Right atrium auricular region (tissue), 2 donors: ENCODE measurements at regions not wholly inside any gene's neighbourhood (a gene's known extent, or its start where the extent isn't known, plus 50 kb on each side); places are given as distances from the start of the nearest gene placed in this dataset.
"Not testable (repeated sequence)": the region's sequence is repeated elsewhere in the genome, so short reads cannot be mapped to it uniquely, and the experiment has no call there.

Experiments used
- DNase-seq: peaks from one replicate; pipeline ENCODE4 v3.0.0-alpha.2; 2019; ENCODE audit warnings: low spot score
- H3K27ac ChIP-seq, 2 donors: fragments of 200-600 bp; sonication (generic); 1 replicate in 1 of 2; 2 replicates in 1 of 2; pipeline ENCODE4 v1.5.1; 2016 to 2019
- H3K27me3 ChIP-seq, 2 donors: fragments of 200-600 bp; sonication (generic); one replicate each; pipeline versions ENCODE4 v1.5.1 to v1.6.0; 2017 to 2019
- H3K36me3 ChIP-seq: fragments of 200-600 bp; sonication (generic); one replicate; pipeline ENCODE4 v1.5.1; 2016
- H3K4me1 ChIP-seq, 2 donors: fragments of 200-600 bp; sonication (generic); one replicate each; pipeline versions ENCODE4 v1.5.1 to v1.6.0; 2017 to 2019
- H3K4me3 ChIP-seq, 2 donors: fragments of 200-600 bp; sonication (generic); 1 replicate in 1 of 2; 2 replicates in 1 of 2; pipeline ENCODE4 v1.5.1; 2017 to 2019; ENCODE audit warnings: mild to moderate bottlenecking in 1 of 2, moderate library complexity in 1 of 2
- H3K9me3 ChIP-seq, 2 donors: fragments of 200-600 bp; sonication (generic); one replicate each; pipeline ENCODE4 v1.5.1; 2019

DNA sequence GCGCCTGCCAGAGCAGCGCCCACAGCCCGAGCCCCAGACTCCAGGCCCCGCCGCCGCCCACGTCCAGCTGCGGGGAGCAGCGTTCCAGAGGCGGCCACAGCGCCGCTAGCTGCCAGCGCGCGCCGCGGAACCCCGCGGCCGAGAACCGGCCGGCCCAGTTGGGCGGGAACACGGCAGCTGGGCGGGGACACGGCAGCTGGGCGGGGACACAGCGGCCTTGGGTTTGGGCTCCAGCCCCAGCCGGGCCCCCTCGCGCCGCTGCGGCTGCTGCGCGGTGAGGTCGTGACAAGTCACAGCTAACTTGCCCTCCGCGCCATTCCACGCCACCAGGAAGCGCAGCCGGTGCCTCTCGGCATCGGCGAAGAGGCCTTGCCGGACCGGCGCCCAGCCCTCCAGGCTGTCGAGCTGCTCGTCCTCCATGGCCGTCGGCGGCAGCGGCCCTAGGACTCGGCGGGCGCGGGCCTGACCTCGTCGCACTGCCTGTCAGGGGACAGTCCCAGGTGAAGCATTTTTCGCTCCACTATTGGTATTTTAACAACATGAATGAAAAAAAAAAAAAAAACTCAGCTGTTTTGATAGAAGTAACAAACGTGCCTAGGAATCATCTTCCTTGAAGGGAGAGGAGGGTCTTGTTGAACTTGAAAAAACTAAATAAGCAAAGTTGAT lies 56.6 kb upstream of the GOLGA8N start:
- DNase-seq: peak; percentile 59
- H3K36me3 ChIP-seq, H3K9me3 ChIP-seq, H3K27me3 ChIP-seq, H3K4me1 ChIP-seq: not testable (repeated sequence)
- Histone ChIP-seq H3K27ac (peak overlapping the region; percentile 83 to 84), H3K4me3 (peak overlapping the region; percentile 58 to 68)

DNA sequence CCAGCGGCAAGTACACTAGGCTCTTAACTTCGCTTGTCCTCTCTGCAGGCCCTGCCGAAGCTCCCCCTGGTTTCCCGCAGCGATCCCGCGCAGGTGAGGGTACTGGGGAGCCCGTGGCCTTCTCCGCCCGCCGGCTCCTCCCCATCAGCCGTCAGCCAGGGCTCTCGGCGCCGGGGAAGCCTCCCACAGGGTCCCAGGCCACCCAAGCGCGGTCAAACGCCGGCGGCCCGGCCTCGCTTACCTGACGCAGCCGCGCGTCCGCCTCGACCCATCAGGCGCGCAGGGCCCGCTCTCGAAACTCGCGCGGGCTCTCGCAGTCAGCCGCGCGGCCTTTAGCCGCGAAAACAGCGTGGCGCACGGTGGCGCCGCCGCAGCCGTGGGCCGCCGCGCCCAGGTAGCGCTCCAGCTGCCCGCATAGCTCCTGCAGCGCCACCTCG lies 57.2 kb upstream of the GOLGA8N start:
- H3K4me3 ChIP-seq: not testable (repeated sequence)

DNA sequence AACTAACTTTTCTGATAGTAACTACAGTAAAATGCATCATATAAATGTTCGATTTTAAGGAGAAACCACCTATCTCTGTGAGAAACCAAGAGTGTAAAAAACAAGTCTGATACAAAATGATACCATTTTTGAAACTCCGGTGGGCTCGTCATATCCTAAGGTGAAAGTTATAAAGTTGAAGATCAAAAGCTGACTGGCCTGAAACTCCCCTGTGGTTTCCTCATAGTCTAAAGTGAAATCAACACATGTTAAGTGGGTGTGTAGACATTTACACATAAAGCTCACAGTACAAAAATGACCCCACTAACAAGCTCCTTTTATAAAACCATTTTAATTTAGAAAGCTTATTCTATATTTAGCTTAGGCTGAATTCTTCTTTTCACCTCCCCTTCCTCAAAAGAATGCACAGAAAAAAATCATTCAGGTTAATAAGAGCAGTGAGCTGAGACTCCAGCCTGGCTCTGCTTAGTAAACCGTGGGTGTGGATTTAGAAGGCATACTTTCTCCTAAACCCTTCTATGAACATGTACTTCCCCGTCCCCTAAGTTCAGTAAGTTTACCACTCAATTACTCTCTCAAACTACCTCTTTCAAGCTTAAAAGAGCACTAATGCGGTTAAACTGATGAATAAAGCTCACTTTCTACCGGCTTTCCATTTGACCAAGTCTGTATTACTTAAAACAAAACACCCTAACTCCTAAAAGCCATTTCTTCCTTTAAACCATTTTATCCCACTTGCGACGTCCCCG lies 57.9 kb upstream of the GOLGA8N start:
- H3K4me3 ChIP-seq, H3K9me3 ChIP-seq, H3K27me3 ChIP-seq, H3K27ac ChIP-seq, DNase-seq, H3K36me3 ChIP-seq, H3K4me1 ChIP-seq: not testable (repeated sequence)

More for the DNA sequence above, 57.2 kb upstream of the GOLGA8N start:
- H3K9me3 ChIP-seq, H3K4me1 ChIP-seq, DNase-seq, H3K27ac ChIP-seq, H3K36me3 ChIP-seq, H3K27me3 ChIP-seq: not testable (repeated sequence)

DNA sequence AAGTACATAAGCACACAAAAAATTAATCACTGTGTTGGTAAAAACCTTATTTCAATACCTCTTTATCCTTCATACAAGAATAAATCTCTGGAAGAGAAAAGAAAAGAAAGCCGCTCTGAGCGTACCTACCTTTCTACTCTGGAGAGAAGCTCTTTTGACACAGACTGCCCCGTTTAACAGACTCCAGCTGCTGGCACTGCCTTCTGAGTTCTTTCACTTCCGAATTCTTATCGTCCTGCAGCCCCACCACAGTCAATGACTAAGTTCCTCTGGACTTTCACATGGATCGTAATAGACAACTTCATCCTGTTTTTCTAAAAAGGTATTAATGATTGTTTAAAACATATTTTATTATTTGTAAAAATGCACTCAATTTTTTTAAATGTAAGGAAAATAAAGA lies 67.5 kb upstream of the GOLGA8O start:
- H3K27ac ChIP-seq, DNase-seq, H3K9me3 ChIP-seq, H3K27me3 ChIP-seq, H3K4me3 ChIP-seq, H3K4me1 ChIP-seq, H3K36me3 ChIP-seq: not testable (repeated sequence)

DNA sequence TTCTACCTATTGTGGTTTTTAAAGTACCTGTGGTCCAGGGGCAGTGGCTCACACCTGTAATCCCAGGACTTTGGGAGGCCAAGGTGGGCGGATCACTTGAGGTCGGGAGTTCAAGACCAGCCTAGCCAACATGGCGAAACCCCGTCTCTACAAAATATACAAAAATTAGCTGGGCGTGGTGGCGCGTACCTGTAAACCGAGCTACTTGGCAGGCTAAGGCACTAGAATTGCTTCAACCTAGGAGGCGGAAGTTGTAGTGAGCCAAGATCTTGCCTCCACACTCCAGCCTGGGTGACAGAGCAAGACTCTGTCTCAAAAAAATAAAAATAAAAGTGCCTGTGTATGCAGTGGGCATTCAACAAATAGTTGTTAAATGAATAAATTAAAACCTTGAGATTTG lies 67.0 kb upstream of the GOLGA8O start:
- H3K4me3 ChIP-seq, DNase-seq, H3K9me3 ChIP-seq, H3K27me3 ChIP-seq, H3K27ac ChIP-seq, H3K36me3 ChIP-seq, H3K4me1 ChIP-seq: not testable (repeated sequence)

DNA sequence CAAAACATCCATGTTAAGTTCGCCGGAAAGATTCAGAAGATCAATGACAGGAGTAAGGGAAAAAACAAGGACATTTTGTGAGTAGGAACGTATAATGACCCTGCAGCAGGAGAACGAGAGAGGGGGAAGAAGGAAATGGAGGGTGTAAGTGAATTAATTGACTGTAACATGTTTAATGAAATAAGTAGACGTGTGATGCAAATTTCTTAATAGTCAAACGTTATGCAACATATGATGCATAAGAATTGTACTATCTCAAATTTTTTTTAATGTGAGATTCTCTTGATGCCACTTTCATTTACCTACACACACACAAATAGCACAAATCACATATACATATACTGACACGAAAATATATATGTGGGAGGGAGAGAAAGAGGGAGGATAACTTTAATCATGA lies 63.5 kb upstream of the GOLGA8O start:
- not testable (repeated sequence) for H3K9me3 ChIP-seq, H3K27ac ChIP-seq, H3K36me3 ChIP-seq, H3K4me1 ChIP-seq, H3K4me3 ChIP-seq, H3K27me3 ChIP-seq, DNase-seq

DNA sequence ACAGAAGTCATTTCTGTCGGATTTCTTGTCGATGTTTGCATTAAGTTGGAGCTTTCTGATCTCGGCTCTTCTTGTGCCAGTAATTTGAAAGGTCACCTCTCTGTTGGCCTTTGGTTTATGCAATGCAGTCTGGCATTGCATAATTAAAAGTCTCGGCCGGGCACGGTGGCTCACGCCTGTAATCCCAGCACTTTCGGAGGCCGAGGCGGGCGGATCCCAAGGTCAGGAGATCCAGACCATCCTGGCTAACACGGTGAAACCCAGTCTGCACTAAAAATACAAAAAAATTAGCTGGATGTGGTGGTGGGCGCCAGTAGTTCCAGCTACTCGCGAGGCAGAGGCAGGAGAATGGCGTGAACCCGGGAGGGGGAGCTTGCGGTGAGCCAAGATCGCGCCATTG lies 62.6 kb upstream of the GOLGA8O start:
- not testable (repeated sequence) for H3K27me3 ChIP-seq, H3K4me1 ChIP-seq, H3K9me3 ChIP-seq, H3K4me3 ChIP-seq, H3K27ac ChIP-seq, H3K36me3 ChIP-seq, DNase-seq

DNA sequence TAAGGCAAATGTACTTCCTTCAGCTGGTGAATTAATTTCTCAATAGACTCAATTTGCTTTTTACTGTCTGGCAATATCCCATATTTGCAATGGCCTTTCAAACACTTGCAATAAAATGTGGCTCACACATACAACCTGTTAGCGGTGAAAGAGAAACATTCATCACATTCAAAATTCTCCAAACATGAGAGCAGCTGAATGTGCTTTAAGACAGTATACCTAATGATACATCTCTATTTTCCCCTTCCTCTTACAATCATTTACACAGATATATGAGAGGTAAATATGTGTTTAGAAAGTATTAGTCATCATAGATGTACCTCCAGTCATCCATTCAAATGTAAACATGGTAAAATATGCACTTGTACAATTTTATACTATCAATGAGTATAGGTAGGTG lies 61.5 kb upstream of the GOLGA8O start:
- not testable (repeated sequence) for H3K27ac ChIP-seq, H3K9me3 ChIP-seq, H3K4me3 ChIP-seq, H3K36me3 ChIP-seq, H3K4me1 ChIP-seq, DNase-seq, H3K27me3 ChIP-seq

DNA sequence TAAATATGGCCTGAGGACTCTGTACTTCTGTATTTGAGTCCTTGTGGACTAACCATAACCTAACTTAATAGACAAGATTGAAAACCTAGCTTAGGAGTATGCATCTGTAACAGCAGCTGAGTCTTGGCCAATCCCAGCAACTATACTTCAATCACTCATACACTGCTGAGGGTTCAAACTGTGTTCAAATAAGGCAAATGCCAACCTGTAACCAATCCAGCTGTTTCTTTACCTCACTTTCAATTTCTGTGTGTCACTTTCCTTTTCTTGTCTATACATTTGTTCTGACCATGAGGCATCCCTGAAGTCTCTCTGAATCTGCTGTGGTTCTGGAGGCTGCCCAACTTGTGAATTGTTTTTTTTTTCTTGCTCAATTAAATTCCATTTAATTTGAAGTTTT lies 57.9 kb upstream of the GOLGA8O start:
- H3K4me3 ChIP-seq, DNase-seq, H3K9me3 ChIP-seq, H3K27ac ChIP-seq, H3K36me3 ChIP-seq, H3K27me3 ChIP-seq, H3K4me1 ChIP-seq: not testable (repeated sequence)

DNA sequence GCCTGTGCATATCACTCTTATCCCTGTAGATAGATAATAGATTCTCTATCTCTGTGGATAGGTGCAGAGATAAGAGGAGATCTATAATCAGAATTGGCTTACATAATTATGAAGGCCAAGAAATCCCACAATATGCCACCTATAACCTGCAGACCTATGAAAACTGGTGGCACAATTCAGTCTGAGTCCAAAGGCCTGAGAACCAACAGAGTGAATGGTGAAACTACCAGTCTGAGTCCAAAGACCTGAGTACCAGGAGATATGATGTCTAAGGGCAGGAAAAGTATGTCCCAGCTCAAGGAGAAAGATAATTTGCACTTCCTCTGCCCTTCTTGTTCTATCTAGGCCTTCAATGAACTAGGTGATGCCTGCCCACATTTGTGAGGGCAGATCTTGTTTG lies 54.6 kb upstream of the GOLGA8O start:
- H3K27ac ChIP-seq, H3K27me3 ChIP-seq, H3K9me3 ChIP-seq, DNase-seq, H3K4me1 ChIP-seq, H3K36me3 ChIP-seq, H3K4me3 ChIP-seq: not testable (repeated sequence)

DNA sequence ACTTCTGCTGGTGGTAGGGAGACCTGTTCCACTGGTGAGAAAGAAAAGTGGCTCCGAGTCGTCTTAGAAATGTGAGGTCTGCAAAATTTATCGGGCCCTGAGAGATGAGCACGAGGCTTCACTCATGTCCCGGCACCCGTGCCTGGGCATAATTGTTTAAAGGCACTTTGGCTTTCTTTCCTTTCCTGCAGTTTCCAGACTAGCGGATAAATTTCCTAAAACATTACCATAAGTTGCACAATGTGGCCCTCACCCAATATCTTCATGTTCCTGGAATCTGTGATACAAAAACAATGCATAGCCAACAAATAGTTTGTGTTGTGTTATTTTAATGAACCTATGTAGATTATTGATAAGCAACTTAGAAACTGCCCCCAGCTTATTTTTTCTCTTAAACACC lies 52.6 kb upstream of the GOLGA8O start:
- not testable (repeated sequence) for H3K4me1 ChIP-seq, H3K9me3 ChIP-seq, DNase-seq, H3K27me3 ChIP-seq, H3K4me3 ChIP-seq, H3K27ac ChIP-seq, H3K36me3 ChIP-seq

DNA sequence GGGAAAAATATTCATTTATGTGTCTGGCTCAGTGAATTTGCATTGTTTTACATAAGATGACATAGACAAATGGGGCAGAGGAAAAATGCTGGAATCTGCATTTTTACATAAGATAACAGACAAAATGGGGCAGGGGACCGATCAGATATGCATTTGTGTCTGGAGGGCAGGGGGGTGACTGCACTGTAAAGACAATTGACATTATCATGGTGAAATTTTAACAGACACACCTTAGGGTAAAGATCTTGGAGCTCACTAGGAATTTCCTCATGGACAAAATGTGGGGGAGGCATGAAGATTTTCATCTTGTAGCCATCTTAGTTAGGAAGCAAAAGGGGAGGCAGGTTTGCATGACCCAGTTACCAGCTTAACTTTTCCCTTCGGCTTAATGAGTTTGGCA lies 51.4 kb upstream of the GOLGA8O start:
- not testable (repeated sequence) for DNase-seq, H3K4me1 ChIP-seq, H3K9me3 ChIP-seq, H3K4me3 ChIP-seq, H3K36me3 ChIP-seq, H3K27me3 ChIP-seq, H3K27ac ChIP-seq

DNA sequence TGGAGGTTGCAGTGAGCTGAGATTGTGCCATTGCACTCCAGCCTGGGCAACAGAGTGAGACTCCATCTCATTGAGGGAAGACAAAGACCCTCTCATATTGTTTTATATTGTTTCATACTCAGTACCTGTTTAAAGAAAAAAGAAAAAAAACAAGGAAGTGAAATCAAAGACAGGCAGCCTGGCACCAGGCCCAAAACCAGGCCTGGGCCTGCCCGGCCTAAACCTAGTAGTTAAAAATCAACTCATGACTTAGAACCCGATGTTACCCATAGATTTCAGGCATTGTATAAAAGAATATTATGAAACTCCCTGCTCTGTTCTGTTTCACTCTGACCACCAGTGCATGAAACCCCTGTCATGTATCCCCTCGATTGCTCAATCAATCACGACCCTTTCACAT lies 50.2 kb upstream of the GOLGA8O start:
- not testable (repeated sequence) for DNase-seq, H3K27me3 ChIP-seq, H3K27ac ChIP-seq, H3K4me3 ChIP-seq, H3K4me1 ChIP-seq, H3K9me3 ChIP-seq, H3K36me3 ChIP-seq
